Type B pancreatic cell (in vitro differentiated cells): ENCODE measurements at regions not wholly inside any gene's neighbourhood (a gene's known extent, or its start where the extent isn't known, plus 50 kb on each side); places are given as distances from the start of the nearest gene placed in this dataset.

Experiments
- DNase-seq: peaks from one replicate; pipeline ENCODE4 v3.0.0; 2021; ENCODE audit warnings: mixed read lengths; ENCODE audit not compliant: unreplicated experiment; ENCODE audit errors: extremely low spot score
- H3K27ac Mint-ChIP-seq: 2 replicates; pipeline ENCODE4 v1.8.0; 2021; ENCODE audit warnings: mild to moderate bottlenecking, mixed read lengths
- H3K27me3 Mint-ChIP-seq: 2 replicates; pipeline ENCODE4 v1.8.0; 2021; ENCODE audit warnings: mixed read lengths
- H3K36me3 Mint-ChIP-seq: 2 replicates; pipeline ENCODE4 v1.8.0; 2021; ENCODE audit warnings: mixed read lengths
- H3K4me1 Mint-ChIP-seq: one replicate; pipeline ENCODE4 v1.8.0; 2021; ENCODE audit warnings: mixed read lengths; ENCODE audit not compliant: unreplicated experiment
- H3K4me3 Mint-ChIP-seq: 2 replicates; pipeline ENCODE4 v1.8.0; 2021; ENCODE audit warnings: mild to moderate bottlenecking, mixed read lengths
- H3K9me3 Mint-ChIP-seq: 2 replicates; pipeline ENCODE4 v1.8.0; 2021; ENCODE audit warnings: mixed read lengths
- CTCF ChIP-seq: fragments of 200-600 bp; sonication (generic); conservative IDR thresholded peaks from 2 replicates; pipeline ENCODE4 v1.5.0; 2021; ENCODE audit warnings: antibody characterized with exemption, mild to moderate bottlenecking

GRCh38 chr13:39282400-39282972 is 244.2 kb downstream of the NHLRC3 start:
- no peak for DNase-seq
- Mint-ChIP-seq H3K27me3 (no peaks in the 10 kb centered on the region), H3K27ac (no peak overlapping the region), H3K9me3 (peaks cover 5% of the 10 kb centered on the region), H3K4me3 (no peak overlapping the region), H3K36me3 (no peaks in the 10 kb centered on the region), H3K4me1 (peaks cover 11% of the 10 kb centered on the region)
- no peak for TF ChIP-seq CTCF

GRCh38 chr13:39283072-39283471 is 244.8 kb downstream of the NHLRC3 start:
- Mint-ChIP-seq H3K27me3 (no peaks in the 10 kb centered on the region), H3K36me3 (no peaks in the 10 kb centered on the region), H3K4me1 (peaks cover 11% of the 10 kb centered on the region), H3K27ac (no peak overlapping the region), H3K9me3 (peaks cover 5% of the 10 kb centered on the region), H3K4me3 (no peak overlapping the region)
- no peak for TF ChIP-seq CTCF
- DNase-seq: no peak

GRCh38 chr13:39284801-39285388 is 246.6 kb downstream of the NHLRC3 start:
- Mint-ChIP-seq H3K27ac (no peak overlapping the region), H3K4me1 (peaks cover 11% of the 10 kb centered on the region), H3K27me3 (no peaks in the 10 kb centered on the region), H3K36me3 (peaks cover 4% of the 10 kb centered on the region), H3K9me3 (peaks cover 14% of the 10 kb centered on the region), H3K4me3 (no peak overlapping the region)
- no peak for TF ChIP-seq CTCF
- DNase-seq: no peak
